DOHH2 (cell line): ENCODE measurements at regions not wholly inside any gene's neighbourhood (a gene's known extent, or its start where the extent isn't known, plus 50 kb on each side); places are given as distances from the start of the nearest gene placed in this dataset.

Experiments
- EZH2phosphoT487 ChIP-seq: fragments of 200-600 bp; sonication (generic); IDR thresholded peaks from 2 replicates; pipeline ENCODE4 v1.6.1; 2017; ENCODE audit warnings: borderline replicate concordance, mild to moderate bottlenecking, antibody characterized with exemption, low read length, moderate library complexity, mixed read lengths
- TF ChIP-seq, protein P1 (sequence below): fragments of 200-600 bp; sonication (generic); IDR thresholded peaks from one replicate; pipeline ENCODE4 v1.5.1; 2014; ENCODE audit warnings: antibody characterized with exemption, mild to moderate bottlenecking, low read depth, low read length; ENCODE audit not compliant: poor library complexity, severe bottlenecking

DNA sequence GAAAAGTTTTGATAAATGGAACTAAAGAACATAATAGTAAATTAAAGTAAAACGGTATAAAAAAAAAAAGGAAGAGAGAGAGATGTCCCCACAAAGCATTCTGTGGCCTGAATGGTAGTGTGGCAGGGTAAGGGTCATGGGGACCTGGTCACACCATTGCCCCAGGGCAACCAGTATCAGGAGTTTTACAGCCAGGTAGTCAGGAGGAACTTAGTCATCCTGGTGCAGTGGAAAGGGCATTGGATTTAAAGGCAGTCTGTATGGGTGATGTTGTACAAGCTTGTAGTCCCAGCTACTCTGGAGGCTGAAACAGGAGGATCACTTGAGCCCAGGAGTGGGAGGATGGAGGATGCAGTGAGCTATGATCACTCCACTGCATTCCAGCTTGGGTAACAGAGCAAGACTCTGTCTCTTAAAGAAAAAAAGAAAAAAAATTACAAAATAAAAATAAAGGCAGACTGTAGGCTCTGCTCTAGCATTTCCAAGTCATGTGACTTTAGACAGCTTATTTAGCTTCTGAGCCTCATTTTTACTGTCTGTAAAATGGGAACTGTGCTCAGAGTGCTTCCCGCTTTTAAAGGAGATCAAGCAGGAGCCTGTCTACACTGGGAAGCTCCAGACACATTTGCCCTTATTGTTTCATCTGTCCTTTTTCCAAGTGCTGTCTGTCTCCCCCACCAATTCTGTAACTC, 112.8 kb upstream of the ARMC2 start:
- TF ChIP-seq, protein P1, sequence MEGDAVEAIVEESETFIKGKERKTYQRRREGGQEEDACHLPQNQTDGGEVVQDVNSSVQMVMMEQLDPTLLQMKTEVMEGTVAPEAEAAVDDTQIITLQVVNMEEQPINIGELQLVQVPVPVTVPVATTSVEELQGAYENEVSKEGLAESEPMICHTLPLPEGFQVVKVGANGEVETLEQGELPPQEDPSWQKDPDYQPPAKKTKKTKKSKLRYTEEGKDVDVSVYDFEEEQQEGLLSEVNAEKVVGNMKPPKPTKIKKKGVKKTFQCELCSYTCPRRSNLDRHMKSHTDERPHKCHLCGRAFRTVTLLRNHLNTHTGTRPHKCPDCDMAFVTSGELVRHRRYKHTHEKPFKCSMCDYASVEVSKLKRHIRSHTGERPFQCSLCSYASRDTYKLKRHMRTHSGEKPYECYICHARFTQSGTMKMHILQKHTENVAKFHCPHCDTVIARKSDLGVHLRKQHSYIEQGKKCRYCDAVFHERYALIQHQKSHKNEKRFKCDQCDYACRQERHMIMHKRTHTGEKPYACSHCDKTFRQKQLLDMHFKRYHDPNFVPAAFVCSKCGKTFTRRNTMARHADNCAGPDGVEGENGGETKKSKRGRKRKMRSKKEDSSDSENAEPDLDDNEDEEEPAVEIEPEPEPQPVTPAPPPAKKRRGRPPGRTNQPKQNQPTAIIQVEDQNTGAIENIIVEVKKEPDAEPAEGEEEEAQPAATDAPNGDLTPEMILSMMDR = no peak
- no peak for TF ChIP-seq EZH2phosphoT487
